ENCODE measurements at regions not wholly inside any gene's neighbourhood (a gene's known extent, or its start where the extent isn't known, plus 50 kb on each side); places are given as distances from the start of the nearest gene placed in this dataset.

DNA sequence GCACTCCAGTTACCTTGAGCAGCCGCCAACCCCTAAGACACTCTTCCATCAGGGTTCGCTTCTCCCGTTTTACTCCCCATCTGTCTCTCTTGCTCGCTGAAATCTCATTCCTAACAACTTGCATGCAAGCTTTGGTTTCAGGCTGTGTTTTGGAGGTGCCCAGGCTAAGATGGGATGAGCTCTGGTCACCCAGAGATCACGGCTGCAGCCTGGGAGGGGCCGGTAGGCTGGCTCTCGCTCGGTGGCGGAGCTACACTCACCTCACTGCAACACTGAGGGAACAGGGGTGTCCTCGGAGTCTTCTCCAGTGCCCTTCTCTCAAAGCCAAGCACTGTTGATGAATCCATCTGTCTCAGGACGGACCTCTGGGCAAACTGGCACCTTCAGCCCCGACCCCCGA lies 197.5 kb downstream of the BARX2 start:
- Histone ChIP-seq H3K9ac (ENCODE audit: control insufficient read depth, insufficient read depth, low read length) (no peak overlapping the region), H4K20me1 (ENCODE audit: control insufficient read depth, insufficient read depth) (no peaks in the 10 kb centered on the region), H3K9me3 (replicated peaks; ENCODE audit: control insufficient read depth, insufficient read depth, low read length) (no peaks in the 10 kb centered on the region), H3K4me2 (ENCODE audit: control insufficient read depth, insufficient read depth) (no peak overlapping the region), H3K36me3 (ENCODE audit: control insufficient read depth in 2 of 2, insufficient read depth in 2 of 2, low read length in 1 of 2) (no peaks in the 10 kb centered on the region), H3K27ac (ENCODE audit: control insufficient read depth, insufficient read depth) (no peak overlapping the region), H3K4me1 (ENCODE audit: control insufficient read depth, insufficient read depth, low read length) (no peaks in the 10 kb centered on the region), H3K79me2 (ENCODE audit: control insufficient read depth, insufficient read depth, low read length) (no peaks in the 10 kb centered on the region), H2AFZ (ENCODE audit: control insufficient read depth, low read depth, low read length) (no peak overlapping the region), H3K27me3 (replicated peaks in 1 of 2; ENCODE audit: control insufficient read depth in 2 of 2, insufficient read depth in 2 of 2, low read length in 1 of 2) (no peaks in the 10 kb centered on the region), H3K4me3 (no peak overlapping the region)
- intact Hi-C loops (cut with micrococcal nuclease; ENCODE audit: unreplicated experiment) (no loop called here), in situ Hi-C loops (cut with MboI) (no loop called here)
- 50% methylated on average over 13 of the region's 13 CpGs for WGBS (ENCODE audit: insufficient coverage, insufficient replicate concordance, low lambda C conversion rate, missing lambda C conversion rate)
- ATAC-seq = no peak
- RAD21 ChIA-PET (ENCODE audit: unreplicated experiment) = no interaction called here
- BruUV-seq (replicated peaks) = no TSS peak
- FAIRE-seq = no peak
- SMC1A ChIA-PET (ENCODE audit: uncharacterized antibody, unreplicated experiment) = no interaction called here
- CTCF ChIA-PET = no interaction called here
- TF ChIP-seq RAD21 (IDR thresholded peaks at IDR 0.05; ENCODE audit: insufficient read depth, low read depth, low read length) = no peak
- TF ChIP-seq SMC3 (IDR thresholded peaks at IDR 0.05; ENCODE audit: borderline replicate concordance, low read length) = no peak
- TF ChIP-seq NKRF (conservative IDR thresholded peaks at IDR 0.05) = no peak
- POLR2A ChIA-PET = no interaction called here
- DNase-seq (ENCODE audit: low read depth, low spot score) = no peak

DNA sequence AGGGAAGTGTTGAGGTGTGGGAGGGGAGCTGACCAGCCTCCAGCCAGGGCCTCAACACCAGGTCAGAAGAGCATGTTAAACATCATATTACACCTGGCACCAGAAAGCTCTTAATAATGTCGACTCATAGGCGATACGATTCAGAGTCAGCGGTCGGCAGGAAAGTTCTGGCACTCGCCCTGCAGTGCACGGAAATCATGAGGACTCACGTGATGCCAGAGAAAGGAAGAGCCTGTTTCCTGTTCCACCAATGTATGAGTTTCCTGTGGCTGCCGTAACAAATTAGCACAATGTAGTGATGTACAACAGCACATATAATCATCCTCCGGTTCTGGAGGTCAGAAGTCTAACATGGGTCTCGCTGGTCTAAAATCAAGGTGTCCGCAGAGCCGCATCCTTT lies 198.8 kb downstream of the BARX2 start:
- RAD21 ChIA-PET (ENCODE audit: unreplicated experiment) = no interaction called here
- Histone ChIP-seq H3K4me3 (no peak overlapping the region), H3K36me3 (ENCODE audit: control insufficient read depth in 2 of 2, insufficient read depth in 2 of 2, low read length in 1 of 2) (no peaks in the 10 kb centered on the region), H2AFZ (ENCODE audit: control insufficient read depth, low read depth, low read length) (no peak overlapping the region), H3K4me2 (ENCODE audit: control insufficient read depth, insufficient read depth) (no peak overlapping the region), H3K27ac (ENCODE audit: control insufficient read depth, insufficient read depth) (no peak overlapping the region), H3K9ac (ENCODE audit: control insufficient read depth, insufficient read depth, low read length) (no peak overlapping the region), H3K9me3 (replicated peaks; ENCODE audit: control insufficient read depth, insufficient read depth, low read length) (no peaks in the 10 kb centered on the region), H3K79me2 (ENCODE audit: control insufficient read depth, insufficient read depth, low read length) (no peaks in the 10 kb centered on the region), H3K4me1 (ENCODE audit: control insufficient read depth, insufficient read depth, low read length) (no peaks in the 10 kb centered on the region), H4K20me1 (ENCODE audit: control insufficient read depth, insufficient read depth) (no peaks in the 10 kb centered on the region), H3K27me3 (replicated peaks in 1 of 2; ENCODE audit: control insufficient read depth in 2 of 2, insufficient read depth in 2 of 2, low read length in 1 of 2) (no peaks in the 10 kb centered on the region)
- ATAC-seq (no peak), FAIRE-seq (no peak), DNase-seq (ENCODE audit: low read depth, low spot score) (no peak)
- intact Hi-C loops (cut with micrococcal nuclease; ENCODE audit: unreplicated experiment) (no loop called here), in situ Hi-C loops (cut with MboI) (no loop called here)
- SMC1A ChIA-PET (ENCODE audit: uncharacterized antibody, unreplicated experiment) = no interaction called here
- WGBS (ENCODE audit: insufficient coverage, insufficient replicate concordance, low lambda C conversion rate, missing lambda C conversion rate) = 68% methylated on average over 13 of the region's 13 CpGs
- CTCF ChIA-PET = no interaction called here
- POLR2A ChIA-PET = no interaction called here
- no TSS peak for BruUV-seq (replicated peaks)
- no peak for TF ChIP-seq USF2 (IDR thresholded peaks at IDR 0.05; ENCODE audit: borderline replicate concordance, low read depth, low read length)
- no peak for TF ChIP-seq BRCA1 (IDR thresholded peaks at IDR 0.05; ENCODE audit: low read depth, low read length)
- no peak for TF ChIP-seq NFYB (IDR thresholded peaks at IDR 0.05; ENCODE audit: insufficient read depth, low read depth, low read length)
- no peak for TF ChIP-seq ZNF207 (IDR thresholded peaks at IDR 0.05; ENCODE audit: borderline replicate concordance)
- no peak for TF ChIP-seq KAT2A (conservative IDR thresholded peaks at IDR 0.05; ENCODE audit: control insufficient read depth, low read depth, low read length)
- TF ChIP-seq FOS (IDR thresholded peaks at IDR 0.05; ENCODE audit: borderline replicate concordance, extremely low read depth, insufficient read length) = no peak
- no peak for TF ChIP-seq FOXM1 (IDR thresholded peaks at IDR 0.05; ENCODE audit: low read depth, low read length)
- no peak for TF ChIP-seq EGR1 (IDR thresholded peaks at IDR 0.05; ENCODE audit: borderline replicate concordance in 1 of 2, low read depth in 2 of 2, low read length in 2 of 2)
- no peak for TF ChIP-seq ZBTB33 (IDR thresholded peaks at IDR 0.05)
- no peak for TF ChIP-seq MTA2 (IDR thresholded peaks at IDR 0.05; ENCODE audit: low read depth)
